ENCODE measurements at regions not wholly inside any gene's neighbourhood (a gene's known extent, or its start where the extent isn't known, plus 50 kb on each side); places are given as distances from the start of the nearest gene placed in this dataset.
"Not testable (repeated sequence)": the region's sequence is repeated elsewhere in the genome, so short reads cannot be mapped to it uniquely, and the experiment has no call there.

DNA sequence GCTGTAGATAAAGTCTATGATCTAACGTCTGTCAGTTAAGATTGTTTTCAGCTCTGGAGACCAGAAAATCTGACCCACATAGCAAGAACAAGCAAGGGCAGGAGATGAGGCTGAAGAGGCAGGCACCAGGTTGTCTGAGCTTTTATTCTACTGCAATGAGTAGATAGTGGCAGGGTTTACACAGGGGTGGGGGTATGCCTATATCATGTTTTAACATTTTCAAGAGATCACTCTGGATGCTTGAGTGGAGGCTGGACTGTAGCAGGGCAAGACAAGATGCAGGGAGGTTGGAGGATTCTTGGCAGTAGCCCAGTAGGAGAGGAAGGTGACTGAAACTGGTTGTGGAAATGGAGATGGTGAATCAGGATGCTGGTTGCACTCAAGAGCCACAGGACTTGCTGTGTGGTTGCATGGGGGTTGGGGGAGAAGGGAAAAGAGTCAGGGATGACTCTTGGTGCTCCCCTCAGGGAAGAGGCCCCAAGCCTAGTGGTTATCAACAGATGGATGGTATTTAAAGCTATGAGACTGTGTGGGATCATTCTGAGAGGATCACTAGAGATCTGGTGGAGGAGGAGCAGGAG, 143.1 kb upstream of the KCNJ18 start:
- H3K9ac ChIP-seq (ENCODE audit: control insufficient read depth, insufficient read depth, low read length) = no peak overlapping the region
- no peaks in the 10 kb centered on the region for H3K79me2 ChIP-seq (ENCODE audit: control insufficient read depth, insufficient read depth, low read length)
- ChIA-PET SMC1A (ENCODE audit: uncharacterized antibody, unreplicated experiment) (no interaction called here), CTCF (interaction anchor here (0.7 kb wide), 1 partner anchor 272 kb away, joined by 3 read pairs; no protein-coding TSS in a partner anchor), RAD21 (ENCODE audit: unreplicated experiment) (no interaction called here), POLR2A (no interaction called here)
- WGBS (ENCODE audit: insufficient coverage, insufficient replicate concordance, low lambda C conversion rate, missing lambda C conversion rate) = 33% methylated on average over 1 of the region's 1 CpG
- no peak overlapping the region for H3K4me2 ChIP-seq (ENCODE audit: control insufficient read depth, insufficient read depth)
- TF ChIP-seq ZNF217 (IDR thresholded peaks at IDR 0.05) = no peak
- TF ChIP-seq BHLHE40 (IDR thresholded peaks at IDR 0.05; ENCODE audit: borderline replicate concordance in 1 of 2, low read depth in 2 of 2, low read length in 1 of 2) = no peak
- no peak for TF ChIP-seq RELA (IDR thresholded peaks at IDR 0.05; ENCODE audit: borderline replicate concordance, partially characterized antibody)
- TF ChIP-seq MEF2A (IDR thresholded peaks at IDR 0.05; ENCODE audit: insufficient read depth, low read depth, low read length) = no peak
- TF ChIP-seq CREM (IDR thresholded peaks at IDR 0.05; ENCODE audit: low read depth) = no peak
- no peak for TF ChIP-seq ZNF622 (IDR thresholded peaks at IDR 0.05)
- TF ChIP-seq STAT1 (conservative IDR thresholded peaks at IDR 0.05) = no peak
- no peak for TF ChIP-seq NR2C2 (IDR thresholded peaks at IDR 0.05; ENCODE audit: borderline replicate concordance, control insufficient read depth, insufficient read length, low read depth)
- TF ChIP-seq JUNB (IDR thresholded peaks at IDR 0.05) = no peak
- no peak for TF ChIP-seq RFX5 (IDR thresholded peaks at IDR 0.05; ENCODE audit: low read depth, low read length)
- no peak for TF ChIP-seq HCFC1 (IDR thresholded peaks at IDR 0.05; ENCODE audit: low read length)
- TF ChIP-seq, protein P1, sequence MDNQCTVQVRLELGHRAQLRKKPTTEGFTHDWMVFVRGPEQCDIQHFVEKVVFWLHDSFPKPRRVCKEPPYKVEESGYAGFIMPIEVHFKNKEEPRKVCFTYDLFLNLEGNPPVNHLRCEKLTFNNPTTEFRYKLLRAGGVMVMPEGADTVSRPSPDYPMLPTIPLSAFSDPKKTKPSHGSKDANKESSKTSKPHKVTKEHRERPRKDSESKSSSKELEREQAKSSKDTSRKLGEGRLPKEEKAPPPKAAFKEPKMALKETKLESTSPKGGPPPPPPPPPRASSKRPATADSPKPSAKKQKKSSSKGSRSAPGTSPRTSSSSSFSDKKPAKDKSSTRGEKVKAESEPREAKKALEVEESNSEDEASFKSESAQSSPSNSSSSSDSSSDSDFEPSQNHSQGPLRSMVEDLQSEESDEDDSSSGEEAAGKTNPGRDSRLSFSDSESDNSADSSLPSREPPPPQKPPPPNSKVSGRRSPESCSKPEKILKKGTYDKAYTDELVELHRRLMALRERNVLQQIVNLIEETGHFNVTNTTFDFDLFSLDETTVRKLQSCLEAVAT (IDR thresholded peaks at IDR 0.05) = no peak
- no peak for TF ChIP-seq CBFB (IDR thresholded peaks at IDR 0.05; ENCODE audit: low read depth)
- TF ChIP-seq TAF1 (IDR thresholded peaks at IDR 0.05; ENCODE audit: borderline replicate concordance, low read depth, low read length) = no peak
- H3K4me3 ChIP-seq = no peak overlapping the region
- DNase-seq (ENCODE audit: low read depth, low spot score) = no peak
- in situ Hi-C loops (cut with MboI) = no loop called here
- no peaks in the 10 kb centered on the region for H3K36me3 ChIP-seq (ENCODE audit: control insufficient read depth in 2 of 2, insufficient read depth in 2 of 2, low read length in 1 of 2)
- H3K27me3 ChIP-seq (replicated peaks in 1 of 2; ENCODE audit: control insufficient read depth in 2 of 2, insufficient read depth in 2 of 2, low read length in 1 of 2) = no peaks in the 10 kb centered on the region
- intact Hi-C loops (cut with micrococcal nuclease; ENCODE audit: unreplicated experiment) = no loop called here
- H3K9me3 ChIP-seq (replicated peaks; ENCODE audit: control insufficient read depth, insufficient read depth, low read length) = no peaks in the 10 kb centered on the region
- no TSS peak for BruUV-seq (replicated peaks)
- no peak overlapping the region for H3K27ac ChIP-seq (ENCODE audit: control insufficient read depth, insufficient read depth)
- no peaks in the 10 kb centered on the region for H4K20me1 ChIP-seq (ENCODE audit: control insufficient read depth, insufficient read depth)
- H3K4me1 ChIP-seq (ENCODE audit: control insufficient read depth, insufficient read depth, low read length) = no peaks in the 10 kb centered on the region
- no peak for ATAC-seq
- no peak overlapping the region for H2AFZ ChIP-seq (ENCODE audit: control insufficient read depth, low read depth, low read length)
- no peak for FAIRE-seq

DNA sequence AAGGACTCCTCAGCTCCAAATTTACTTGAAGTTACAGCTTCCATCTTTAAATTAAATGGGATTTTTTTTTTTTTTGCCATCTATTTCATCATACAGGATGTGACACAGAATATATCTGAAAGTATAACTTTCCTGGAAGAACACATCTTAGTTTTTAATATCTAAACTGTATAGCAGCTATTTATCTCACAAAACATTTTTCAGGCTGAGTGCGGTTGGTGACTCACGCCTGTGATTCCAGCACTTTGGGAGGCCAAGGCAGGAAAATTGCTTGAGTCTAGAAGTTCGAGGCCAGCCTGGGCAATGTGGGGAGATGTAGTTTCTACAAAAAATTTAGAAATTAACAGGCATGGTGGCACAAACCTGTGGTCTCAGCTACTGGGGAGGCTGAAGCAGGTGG, 142.3 kb upstream of the KCNJ18 start:
- BruUV-seq (replicated peaks); H3K36me3 ChIP-seq (ENCODE audit: control insufficient read depth in 2 of 2, insufficient read depth in 2 of 2, low read length in 1 of 2); intact Hi-C loops (cut with micrococcal nuclease; ENCODE audit: unreplicated experiment); POLR2A ChIA-PET; H3K4me3 ChIP-seq; H3K9me3 ChIP-seq (replicated peaks; ENCODE audit: control insufficient read depth, insufficient read depth, low read length); DNase-seq (ENCODE audit: low read depth, low spot score); in situ Hi-C loops (cut with MboI); H2AFZ ChIP-seq (ENCODE audit: control insufficient read depth, low read depth, low read length); H3K27ac ChIP-seq (ENCODE audit: control insufficient read depth, insufficient read depth); RAD21 ChIA-PET (ENCODE audit: unreplicated experiment); H4K20me1 ChIP-seq (ENCODE audit: control insufficient read depth, insufficient read depth); H3K4me2 ChIP-seq (ENCODE audit: control insufficient read depth, insufficient read depth); H3K4me1 ChIP-seq (ENCODE audit: control insufficient read depth, insufficient read depth, low read length); H3K27me3 ChIP-seq (replicated peaks in 1 of 2; ENCODE audit: control insufficient read depth in 2 of 2, insufficient read depth in 2 of 2, low read length in 1 of 2); H3K79me2 ChIP-seq (ENCODE audit: control insufficient read depth, insufficient read depth, low read length); SMC1A ChIA-PET (ENCODE audit: uncharacterized antibody, unreplicated experiment); FAIRE-seq; ATAC-seq; H3K9ac ChIP-seq (ENCODE audit: control insufficient read depth, insufficient read depth, low read length): not testable (repeated sequence)
- CTCF ChIA-PET = interaction anchor here (0.7 to 1.0 kb wide), 2 partner anchors 49 to 273 kb away, joined by 3 read pairs; no protein-coding TSS in a partner anchor
- 61% methylated on average over 3 of the region's 3 CpGs for WGBS (ENCODE audit: insufficient coverage, insufficient replicate concordance, low lambda C conversion rate, missing lambda C conversion rate)
